AG20443 (cell line): ENCODE measurements at regions not wholly inside any gene's neighbourhood (a gene's known extent, or its start where the extent isn't known, plus 50 kb on each side); places are given as distances from the start of the nearest gene placed in this dataset.

Experiments
- DNase-seq: peaks from one replicate; pipeline ENCODE4 v3.0.0; 2012; ENCODE audit warnings: low spot score, mixed read lengths

GRCh38 chr7:15752377-15752776 is 65.9 kb upstream of the MEOX2 start:
- DNase-seq = no peak

GRCh38 chr7:15751191-15751701 is 64.8 kb upstream of the MEOX2 start:
- peak; percentile 36 for DNase-seq

- no peak for DNase-seq
Observed at GRCh38 chr7:15750727-15751126, 64.2 kb upstream of the MEOX2 start.

- no peak for DNase-seq
Observed at GRCh38 chr7:15749631-15750030, 63.1 kb upstream of the MEOX2 start.

GRCh38 chr7:15747712-15748111 is 61.2 kb upstream of the MEOX2 start:
- DNase-seq = no peak

GRCh38 chr7:15747301-15747700 is 60.8 kb upstream of the MEOX2 start:
- DNase-seq = peak; percentile 47

GRCh38 chr7:15743926-15744480 is 57.5 kb upstream of the MEOX2 start:
- no peak for DNase-seq

GRCh38 chr7:15737601-15738000 is 51.1 kb upstream of the MEOX2 start:
- DNase-seq = no peak
